ENCODE measurements at regions not wholly inside any gene's neighbourhood (a gene's known extent, or its start where the extent isn't known, plus 50 kb on each side); places are given as distances from the start of the nearest gene placed in this dataset.
A peak's percentile ranks its signal among the peaks of the same experiment; 100 is the strongest.

DNA sequence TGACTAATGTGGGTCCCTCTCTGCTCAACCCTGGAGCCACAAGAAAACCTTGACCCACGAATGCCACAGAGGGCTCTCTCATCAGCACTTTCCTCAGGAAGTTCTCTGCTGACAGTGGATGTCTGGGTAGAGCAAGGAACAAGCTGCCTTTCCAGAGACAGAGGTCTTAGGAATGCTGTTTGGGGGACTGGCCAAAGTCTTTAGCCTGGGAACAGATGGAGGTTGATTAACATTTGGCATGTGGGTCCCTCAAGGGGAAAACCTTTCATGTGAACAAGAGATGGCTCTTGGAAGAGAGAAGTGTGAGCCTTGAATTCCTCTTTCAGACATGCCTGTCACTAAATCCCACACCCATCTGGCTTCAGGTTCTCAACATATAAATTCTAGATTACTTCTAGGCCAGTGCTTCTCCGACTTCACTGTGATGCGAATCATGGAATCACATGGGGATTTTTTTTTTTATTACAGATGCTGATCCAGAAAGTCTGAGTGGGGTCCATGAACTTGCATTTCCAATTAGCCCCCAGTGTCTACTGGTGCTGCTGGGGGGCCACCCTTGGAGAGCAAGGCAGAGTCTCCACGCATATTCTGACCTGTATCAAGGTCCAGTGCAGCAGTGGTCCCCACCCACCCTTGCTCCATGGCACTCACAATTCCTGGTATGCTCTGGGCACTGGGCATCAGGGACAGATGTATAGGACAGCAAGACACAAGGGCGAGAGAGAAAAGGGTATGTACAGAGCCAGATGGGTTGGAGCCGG is 360.4 kb downstream of the CXCL12 start:
- no peak overlapping the region for H3K4me3 ChIP-seq (ENCODE audit: low read length)
- H3K36me3 ChIP-seq (ENCODE audit: control insufficient read depth, insufficient read depth, low read length), result no peaks in the 10 kb centered on the region
- H3K27me3 ChIP-seq (ENCODE audit: control insufficient read depth, insufficient read depth, low read length), result no peaks in the 10 kb centered on the region
- H3K9ac ChIP-seq (ENCODE audit: low read length), result no peak overlapping the region
- H3K4me1 ChIP-seq (ENCODE audit: control insufficient read depth, insufficient read depth, low read length), result no peaks in the 10 kb centered on the region
- no peak overlapping the region for H3K27ac ChIP-seq (ENCODE audit: low read depth, low read length)

DNA sequence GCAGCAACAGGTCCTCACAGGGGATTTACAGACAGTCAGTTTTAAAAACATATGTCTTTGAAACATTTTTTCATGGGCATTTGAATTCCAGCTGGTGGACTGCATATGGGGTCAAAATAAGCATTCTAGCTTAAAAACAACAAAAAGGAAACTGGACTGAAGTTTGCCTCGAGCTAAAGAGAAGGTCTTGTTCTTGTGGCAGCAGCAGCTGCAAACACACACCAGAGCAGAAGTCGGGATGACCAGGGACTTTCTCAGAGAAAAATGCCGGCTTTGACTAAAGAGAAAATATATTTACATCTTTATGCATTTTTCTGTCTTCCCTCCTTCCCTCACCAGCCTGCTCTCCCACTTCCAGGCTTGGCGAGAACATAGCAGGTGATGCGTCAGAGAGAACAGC is 361.4 kb downstream of the CXCL12 start:
- no peaks in the 10 kb centered on the region for H3K4me1 ChIP-seq (ENCODE audit: control insufficient read depth, insufficient read depth, low read length)
- no peaks in the 10 kb centered on the region for H3K36me3 ChIP-seq (ENCODE audit: control insufficient read depth, insufficient read depth, low read length)
- no peak overlapping the region for H3K4me3 ChIP-seq (ENCODE audit: low read length)
- H3K27ac ChIP-seq (ENCODE audit: low read depth, low read length), result no peak overlapping the region
- H3K9ac ChIP-seq (ENCODE audit: low read length), result no peak overlapping the region
- no peaks in the 10 kb centered on the region for H3K27me3 ChIP-seq (ENCODE audit: control insufficient read depth, insufficient read depth, low read length)

DNA sequence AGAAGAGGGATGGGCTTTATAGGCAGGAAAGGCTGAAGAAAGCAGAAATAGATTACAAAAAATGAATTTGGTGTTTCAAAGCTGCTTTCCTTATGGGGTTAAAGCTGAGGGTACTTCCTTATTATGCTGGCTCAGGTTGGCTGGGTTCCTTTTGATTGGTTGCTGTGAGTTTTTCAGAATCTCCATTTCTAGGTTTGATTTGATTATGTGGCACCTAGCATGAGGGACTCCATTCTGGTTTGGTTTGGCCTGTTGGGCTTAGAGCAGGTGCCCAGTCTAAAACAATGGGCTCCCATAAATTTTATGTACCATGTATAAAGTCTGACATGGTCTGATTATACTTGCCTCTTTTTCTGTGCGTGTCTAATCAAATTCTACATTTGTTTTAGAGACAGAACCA is 362.7 kb downstream of the CXCL12 start:
- H3K36me3 ChIP-seq (ENCODE audit: control insufficient read depth, insufficient read depth, low read length), result no peaks in the 10 kb centered on the region
- H3K27me3 ChIP-seq (ENCODE audit: control insufficient read depth, insufficient read depth, low read length), result no peaks in the 10 kb centered on the region
- no peak overlapping the region for H3K27ac ChIP-seq (ENCODE audit: low read depth, low read length)
- H3K9ac ChIP-seq (ENCODE audit: low read length), result no peak overlapping the region
- H3K4me3 ChIP-seq (ENCODE audit: low read length), result no peak overlapping the region
- no peaks in the 10 kb centered on the region for H3K4me1 ChIP-seq (ENCODE audit: control insufficient read depth, insufficient read depth, low read length)

DNA sequence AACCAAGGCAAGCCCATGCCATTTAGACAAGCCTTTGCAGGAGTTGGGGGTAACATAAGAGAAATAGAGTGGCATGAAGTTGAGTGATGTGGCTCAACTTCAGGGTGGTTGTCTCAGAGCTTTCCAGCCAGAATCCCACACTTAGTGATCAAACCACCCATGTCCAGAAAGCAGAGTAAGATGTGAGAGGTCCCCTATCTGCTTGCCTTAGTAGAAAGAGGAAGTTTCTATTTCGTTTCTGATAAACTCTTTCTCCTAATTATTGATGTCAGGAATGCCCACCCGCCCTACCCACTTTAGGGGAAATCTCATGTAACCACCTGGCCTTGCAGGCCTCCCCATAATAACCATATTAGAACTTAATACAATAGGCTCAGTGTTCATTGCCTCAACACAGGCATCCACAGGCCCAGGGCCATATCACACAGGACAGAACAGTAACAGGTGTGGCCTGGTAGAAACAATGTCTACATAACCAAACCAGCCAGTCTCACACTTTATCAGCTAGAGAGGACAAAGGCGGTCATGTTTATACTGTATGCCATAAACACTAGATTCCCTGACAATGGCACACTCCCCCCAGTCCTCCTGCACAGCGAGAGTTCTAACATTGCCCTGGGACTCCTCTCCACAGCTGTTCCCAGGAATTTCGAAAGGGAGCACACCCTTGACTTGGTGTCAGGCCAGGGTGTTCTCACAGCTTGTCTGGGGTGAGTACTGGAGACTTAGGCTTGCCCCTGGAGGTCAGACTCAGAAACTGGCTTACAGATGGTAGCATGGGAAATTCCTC is 364.4 kb downstream of the CXCL12 start:
- Histone ChIP-seq H3K27ac (ENCODE audit: low read depth, low read length) (no peak overlapping the region), H3K4me1 (ENCODE audit: control insufficient read depth, insufficient read depth, low read length) (peaks cover 2% of the 10 kb centered on the region), H3K27me3 (ENCODE audit: control insufficient read depth, insufficient read depth, low read length) (no peaks in the 10 kb centered on the region), H3K36me3 (ENCODE audit: control insufficient read depth, insufficient read depth, low read length) (no peaks in the 10 kb centered on the region), H3K9ac (ENCODE audit: low read length) (no peak overlapping the region), H3K4me3 (ENCODE audit: low read length) (no peak overlapping the region)

DNA sequence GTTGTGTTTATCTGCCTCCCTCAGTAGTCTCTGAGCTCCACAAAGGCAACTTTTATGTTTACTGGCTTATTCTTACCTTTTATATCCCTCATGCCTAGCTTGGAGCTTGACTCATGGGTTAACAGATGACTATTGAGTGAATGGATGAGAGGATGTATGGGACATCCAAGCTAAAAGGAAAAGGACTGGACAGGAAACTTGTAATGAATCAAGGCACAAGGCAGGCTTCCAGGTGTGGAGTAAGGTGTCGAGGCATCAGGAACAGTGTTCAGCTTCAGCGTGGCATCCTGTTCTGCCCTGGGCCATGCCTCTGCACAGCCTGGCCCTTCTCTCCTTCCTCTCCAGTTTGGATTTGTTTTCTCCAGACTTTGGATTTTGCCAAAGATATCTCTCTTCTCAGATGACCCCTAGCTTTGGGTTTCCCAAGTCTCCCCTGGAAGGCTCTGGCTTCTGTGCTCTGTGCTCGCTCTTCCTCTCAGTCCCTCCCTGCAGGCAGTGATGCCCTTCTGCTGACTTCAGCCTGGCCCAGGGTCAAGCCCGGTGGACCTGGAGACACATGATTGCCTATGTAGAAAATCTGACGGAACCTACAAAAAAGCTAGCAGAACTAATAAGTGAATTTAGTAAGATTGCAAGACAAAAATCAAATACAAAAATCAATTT is 367.3 kb downstream of the CXCL12 start:
- Histone ChIP-seq H3K4me3 (ENCODE audit: low read length) (no peak overlapping the region), H3K27me3 (ENCODE audit: control insufficient read depth, insufficient read depth, low read length) (no peaks in the 10 kb centered on the region), H3K9ac (ENCODE audit: low read length) (no peak overlapping the region), H3K4me1 (ENCODE audit: control insufficient read depth, insufficient read depth, low read length) (peaks cover 2% of the 10 kb centered on the region), H3K27ac (ENCODE audit: low read depth, low read length) (peak overlapping the region; percentile 12), H3K36me3 (ENCODE audit: control insufficient read depth, insufficient read depth, low read length) (no peaks in the 10 kb centered on the region)

DNA sequence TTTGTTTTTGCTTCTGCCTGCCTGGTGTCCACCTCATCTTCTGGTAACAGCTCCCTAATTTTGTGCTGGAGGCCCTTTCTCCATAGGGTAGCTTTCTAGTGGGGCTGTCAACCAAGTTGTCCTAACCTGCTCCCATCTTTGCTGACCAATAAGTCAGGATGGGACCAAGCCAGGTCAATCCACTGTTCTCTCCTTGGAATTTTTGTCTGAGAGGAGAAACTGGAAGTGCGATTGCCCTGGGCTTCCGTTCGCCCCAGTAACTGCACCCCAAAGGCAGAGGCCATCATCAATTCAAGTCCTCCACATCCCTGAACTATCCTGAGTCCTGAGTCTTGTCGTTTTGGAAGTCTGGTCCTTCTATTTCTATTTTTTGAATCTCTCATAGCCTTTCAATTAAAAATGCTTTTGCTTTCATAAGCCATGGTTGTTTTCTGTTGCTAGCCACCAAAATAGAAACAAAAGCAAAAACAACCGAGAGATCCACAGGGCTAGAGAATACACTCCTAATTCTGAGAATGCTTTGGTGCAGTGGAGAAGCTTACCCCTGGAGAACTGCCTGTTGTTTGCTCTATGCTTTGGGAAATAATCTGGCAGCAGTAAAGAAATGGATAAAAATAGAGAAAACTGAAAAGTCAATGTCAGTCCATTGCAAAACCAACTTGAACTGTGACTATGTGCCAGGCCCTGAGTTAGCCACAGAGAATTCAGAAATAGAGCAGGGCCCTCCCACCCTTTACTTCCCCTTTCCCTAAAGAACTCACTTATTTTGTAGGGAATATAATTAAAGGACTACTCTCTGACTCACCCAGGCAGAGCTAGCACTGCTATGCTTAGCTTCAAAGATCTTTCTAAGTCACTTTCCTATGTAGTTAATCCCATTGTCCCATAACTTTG is 368.1 kb downstream of the CXCL12 start:
- Histone ChIP-seq H3K27ac (ENCODE audit: low read depth, low read length) (peak overlapping the region; percentile 12), H3K36me3 (ENCODE audit: control insufficient read depth, insufficient read depth, low read length) (no peaks in the 10 kb centered on the region), H3K27me3 (ENCODE audit: control insufficient read depth, insufficient read depth, low read length) (no peaks in the 10 kb centered on the region), H3K9ac (ENCODE audit: low read length) (no peak overlapping the region), H3K4me3 (ENCODE audit: low read length) (no peak overlapping the region), H3K4me1 (ENCODE audit: control insufficient read depth, insufficient read depth, low read length) (peaks cover 2% of the 10 kb centered on the region)

DNA sequence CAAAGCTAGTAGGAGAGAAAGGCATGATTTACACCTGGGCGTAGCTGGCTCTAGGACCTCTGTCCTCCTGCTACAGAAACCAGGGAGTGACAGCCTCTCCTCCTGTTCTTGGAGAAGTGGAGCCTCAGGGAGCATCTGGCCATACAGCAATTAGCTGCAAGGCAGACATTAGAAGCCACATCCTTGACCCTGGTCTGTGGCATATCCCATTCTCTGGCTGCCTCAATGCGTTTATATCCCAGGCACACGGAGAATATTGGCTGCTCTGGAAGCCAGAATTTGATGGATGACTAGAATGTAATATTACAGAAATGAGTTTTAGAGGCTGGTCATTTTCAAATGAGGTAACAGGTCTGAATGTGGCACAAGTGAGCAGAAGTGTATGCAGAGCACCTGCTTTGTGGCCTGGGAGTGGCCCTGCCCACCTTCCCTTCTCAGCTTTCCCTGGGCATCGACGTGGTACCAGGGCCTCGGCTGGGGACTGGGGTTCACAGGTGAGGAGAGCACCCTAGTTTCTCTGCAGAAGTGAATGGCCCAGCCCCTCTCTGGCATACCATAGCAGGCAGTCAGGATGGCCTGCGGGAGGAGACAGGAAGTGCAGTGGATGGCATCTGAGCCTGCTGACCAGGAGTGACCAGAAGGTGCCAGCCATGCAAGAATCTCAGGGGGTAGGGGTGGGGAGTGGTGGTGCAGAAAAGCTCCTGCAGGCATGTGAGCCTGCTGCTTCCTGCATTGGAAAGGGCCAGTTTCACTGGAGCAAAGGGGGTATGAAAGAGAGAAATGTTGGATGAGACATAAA is 367.2 kb upstream of the ZNF32 start:
- Histone ChIP-seq H3K4me1 (ENCODE audit: control insufficient read depth, insufficient read depth, low read length) (peaks cover 2% of the 10 kb centered on the region), H3K27ac (ENCODE audit: low read depth, low read length) (no peak overlapping the region), H3K4me3 (ENCODE audit: low read length) (no peak overlapping the region), H3K36me3 (ENCODE audit: control insufficient read depth, insufficient read depth, low read length) (no peaks in the 10 kb centered on the region), H3K9ac (ENCODE audit: low read length) (no peak overlapping the region), H3K27me3 (ENCODE audit: control insufficient read depth, insufficient read depth, low read length) (no peaks in the 10 kb centered on the region)

DNA sequence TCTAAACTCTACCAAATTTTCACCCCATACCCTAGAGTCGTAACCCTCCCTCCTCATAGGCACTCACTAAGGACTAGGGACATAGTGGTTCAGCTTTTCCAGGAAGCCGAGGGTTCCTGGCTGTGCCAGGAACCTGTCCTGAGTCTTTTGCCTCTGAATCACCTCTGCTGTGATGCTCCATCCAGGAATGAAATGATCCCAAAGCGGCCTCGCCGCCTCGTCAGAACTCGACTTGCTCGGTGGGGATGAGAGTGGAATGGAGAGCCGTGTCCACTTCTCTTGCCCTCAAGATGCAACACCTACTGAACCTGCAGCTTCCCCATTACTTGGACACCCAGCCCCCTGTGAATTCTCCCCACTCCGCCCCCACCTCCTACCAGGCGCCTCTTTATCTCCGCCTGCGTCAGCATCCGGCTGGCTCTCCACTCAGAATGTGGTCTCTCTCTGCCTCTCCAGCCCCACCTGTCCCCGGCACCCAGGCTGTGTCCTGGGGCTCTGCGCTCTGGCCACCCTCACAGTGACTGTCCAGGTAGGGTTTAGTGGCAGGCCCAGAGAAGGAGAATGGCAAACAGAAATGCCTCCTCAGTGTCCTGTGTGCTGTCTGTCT is 366.1 kb upstream of the ZNF32 start:
- Histone ChIP-seq H3K9ac (ENCODE audit: low read length) (no peak overlapping the region), H3K27ac (ENCODE audit: low read depth, low read length) (no peak overlapping the region), H3K27me3 (ENCODE audit: control insufficient read depth, insufficient read depth, low read length) (no peaks in the 10 kb centered on the region), H3K36me3 (ENCODE audit: control insufficient read depth, insufficient read depth, low read length) (no peaks in the 10 kb centered on the region), H3K4me3 (ENCODE audit: low read length) (no peak overlapping the region), H3K4me1 (ENCODE audit: control insufficient read depth, insufficient read depth, low read length) (peaks cover 2% of the 10 kb centered on the region)

DNA sequence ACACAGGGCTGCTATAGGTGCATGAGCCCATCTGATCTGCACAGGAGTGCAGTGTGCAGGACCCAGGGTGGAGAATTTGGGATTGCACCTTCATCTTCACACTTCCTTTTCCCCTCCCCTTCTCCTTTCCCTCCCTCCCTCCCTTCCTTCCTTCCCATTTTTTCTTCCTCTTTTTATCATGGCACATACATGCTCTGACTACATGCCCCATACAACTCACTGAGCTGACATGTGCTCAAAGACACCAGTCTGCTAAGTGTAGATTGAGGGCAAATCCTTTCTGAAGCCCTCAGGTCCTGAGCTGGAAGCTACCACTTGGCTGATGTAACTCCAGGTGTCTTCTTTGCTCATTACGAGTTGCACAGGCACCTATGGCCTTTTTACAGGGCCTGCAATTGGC is 365.3 kb upstream of the ZNF32 start:
- peaks cover 2% of the 10 kb centered on the region for H3K4me1 ChIP-seq (ENCODE audit: control insufficient read depth, insufficient read depth, low read length)
- no peaks in the 10 kb centered on the region for H3K36me3 ChIP-seq (ENCODE audit: control insufficient read depth, insufficient read depth, low read length)
- no peaks in the 10 kb centered on the region for H3K27me3 ChIP-seq (ENCODE audit: control insufficient read depth, insufficient read depth, low read length)
- no peak overlapping the region for H3K27ac ChIP-seq (ENCODE audit: low read depth, low read length)
- no peak overlapping the region for H3K4me3 ChIP-seq (ENCODE audit: low read length)
- H3K9ac ChIP-seq (ENCODE audit: low read length), result no peak overlapping the region

DNA sequence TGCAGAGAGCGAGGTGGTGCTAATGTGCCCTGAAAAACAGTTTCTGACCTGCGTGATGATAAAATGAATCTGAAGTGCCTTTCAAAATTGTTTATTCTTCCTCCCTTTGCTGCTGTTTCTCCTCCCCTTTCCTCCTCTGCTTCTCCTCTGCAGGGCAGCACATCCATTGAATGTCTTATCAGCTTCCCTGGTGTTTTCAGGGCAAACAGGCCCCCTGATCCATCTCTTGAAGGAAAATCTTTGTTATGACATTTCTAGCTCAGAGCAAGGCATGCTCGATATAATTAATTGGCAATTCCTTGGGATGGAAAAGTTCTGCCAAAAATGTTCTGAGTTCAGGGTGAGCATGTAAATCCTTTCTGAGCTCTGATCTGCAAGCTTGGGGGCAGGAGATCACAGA is 364.2 kb upstream of the ZNF32 start:
- H3K27ac ChIP-seq (ENCODE audit: low read depth, low read length), result no peak overlapping the region
- H3K36me3 ChIP-seq (ENCODE audit: control insufficient read depth, insufficient read depth, low read length), result no peaks in the 10 kb centered on the region
- no peak overlapping the region for H3K4me3 ChIP-seq (ENCODE audit: low read length)
- H3K27me3 ChIP-seq (ENCODE audit: control insufficient read depth, insufficient read depth, low read length), result no peaks in the 10 kb centered on the region
- peaks cover 2% of the 10 kb centered on the region for H3K4me1 ChIP-seq (ENCODE audit: control insufficient read depth, insufficient read depth, low read length)
- no peak overlapping the region for H3K9ac ChIP-seq (ENCODE audit: low read length)

DNA sequence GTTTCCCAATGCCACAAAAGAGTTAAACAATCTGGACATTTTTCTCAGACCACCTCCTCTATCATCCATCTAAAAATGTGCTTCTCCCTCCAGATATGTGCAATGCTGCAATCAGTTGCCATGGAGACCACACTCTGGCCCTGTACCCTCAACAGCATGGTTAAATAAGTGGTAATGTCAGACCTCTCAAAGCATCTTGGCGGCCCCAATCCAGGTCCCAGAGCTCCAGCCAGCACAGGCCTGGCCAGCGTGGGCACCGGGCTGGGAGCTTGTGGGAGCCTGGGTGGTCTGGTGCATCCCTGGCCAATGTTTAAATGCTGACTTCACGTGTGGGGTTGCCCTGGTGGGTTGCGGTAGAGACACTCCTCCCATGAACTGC is 362.9 kb upstream of the ZNF32 start:
- Histone ChIP-seq H3K36me3 (ENCODE audit: control insufficient read depth, insufficient read depth, low read length) (no peaks in the 10 kb centered on the region), H3K27ac (ENCODE audit: low read depth, low read length) (no peak overlapping the region), H3K27me3 (ENCODE audit: control insufficient read depth, insufficient read depth, low read length) (no peaks in the 10 kb centered on the region), H3K4me1 (ENCODE audit: control insufficient read depth, insufficient read depth, low read length) (peaks cover 2% of the 10 kb centered on the region), H3K4me3 (ENCODE audit: low read length) (no peak overlapping the region), H3K9ac (ENCODE audit: low read length) (no peak overlapping the region)
